T-helper 1 cell treated with Interleukin-12 subunit alpha and Interleukin-12 subunit beta and Interleukin-4 antibody, amounts not matched to agents 30 μg/mL and 1 μg/mL, for 36 hours (primary cell): ENCODE measurements at regions not wholly inside any gene's neighbourhood (a gene's known extent, or its start where the extent isn't known, plus 50 kb on each side); places are given as distances from the start of the nearest gene placed in this dataset.

Source experiments
- H3K27ac Mint-ChIP-seq: one replicate; pipeline ENCODE4 v1.8.0; 2021; ENCODE audit warnings: mild to moderate bottlenecking, mixed read lengths
- H3K27me3 Mint-ChIP-seq: one replicate; pipeline ENCODE4 v1.8.0; 2021; ENCODE audit warnings: low read depth, mixed read lengths
- H3K36me3 Mint-ChIP-seq: one replicate; pipeline ENCODE4 v1.8.0; 2021; ENCODE audit warnings: low read depth, mixed read lengths
- H3K4me1 Mint-ChIP-seq: one replicate; pipeline ENCODE4 v1.8.0; 2021; ENCODE audit warnings: low read depth, mixed read lengths
- H3K4me3 Mint-ChIP-seq: one replicate; pipeline ENCODE4 v1.8.0; 2021; ENCODE audit warnings: mild to moderate bottlenecking, moderate library complexity, mixed read lengths
- H3K9me3 Mint-ChIP-seq: one replicate; pipeline ENCODE4 v1.8.0; 2021; ENCODE audit warnings: mixed read lengths

DNA sequence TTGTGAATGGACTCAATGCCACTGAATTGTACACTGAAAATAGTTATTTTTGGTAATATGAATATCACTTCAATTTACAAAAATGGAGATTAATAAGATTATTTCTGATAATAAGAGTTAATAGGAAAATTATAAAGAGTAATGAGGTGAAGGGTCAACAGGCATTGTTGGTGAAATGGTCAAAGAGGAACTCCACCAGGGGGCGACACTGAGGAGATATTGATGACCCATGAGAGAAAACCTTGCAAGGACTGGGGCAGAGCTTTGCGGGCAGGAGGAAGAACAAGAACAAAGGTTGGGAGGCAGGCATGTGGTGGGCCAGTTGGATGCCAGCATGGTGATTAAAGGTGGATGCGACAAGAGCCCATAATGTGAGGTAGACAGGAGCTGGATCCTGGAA is 74.0 kb upstream of the XYLT1 start:
- Mint-ChIP-seq H3K27me3 (no peaks in the 10 kb centered on the region), H3K4me3 (no peak overlapping the region), H3K36me3 (no peaks in the 10 kb centered on the region), H3K4me1 (no peaks in the 10 kb centered on the region), H3K27ac (no peak overlapping the region), H3K9me3 (no peaks in the 10 kb centered on the region)

DNA sequence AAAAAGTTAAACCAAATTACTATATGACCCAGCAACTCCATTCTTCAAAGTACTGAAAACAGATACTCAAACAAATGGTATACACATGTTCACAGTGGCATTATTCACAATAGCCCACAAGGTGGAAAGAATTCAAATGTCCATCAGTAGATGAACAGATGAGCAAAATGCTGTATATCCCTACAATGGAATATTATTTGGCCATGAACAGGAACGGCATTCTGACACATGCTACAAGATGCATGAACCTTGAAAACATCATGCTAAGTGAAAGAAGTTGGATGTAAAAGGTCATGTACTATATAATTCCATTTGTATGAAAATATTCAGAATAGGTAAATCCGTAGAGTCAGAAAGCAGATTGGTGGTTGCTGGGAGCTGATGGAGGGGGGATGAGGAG is 73.5 kb upstream of the XYLT1 start:
- Mint-ChIP-seq H3K36me3 (no peaks in the 10 kb centered on the region), H3K9me3 (no peaks in the 10 kb centered on the region), H3K27me3 (no peaks in the 10 kb centered on the region), H3K4me1 (no peaks in the 10 kb centered on the region), H3K4me3 (no peak overlapping the region), H3K27ac (no peak overlapping the region)

DNA sequence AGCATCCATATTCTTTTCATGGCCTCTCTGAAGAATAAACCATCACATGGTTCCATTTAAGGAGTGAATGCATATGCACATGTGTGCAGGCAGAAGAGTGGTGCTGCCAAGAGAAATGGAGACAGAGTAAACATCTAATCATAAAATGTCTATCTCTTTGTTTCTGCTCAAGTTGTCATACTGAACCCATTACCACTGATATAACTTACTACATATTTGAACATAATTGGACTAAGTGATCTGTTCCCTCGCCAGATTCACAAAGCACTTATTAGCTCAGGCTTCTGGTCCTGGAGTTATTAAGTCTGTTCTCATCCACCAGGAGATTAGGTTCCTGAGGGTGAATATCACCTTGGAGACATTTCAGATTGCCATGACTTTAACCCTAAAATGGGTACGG is 72.3 kb upstream of the XYLT1 start:
- no peaks in the 10 kb centered on the region for H3K9me3 Mint-ChIP-seq
- no peaks in the 10 kb centered on the region for H3K27me3 Mint-ChIP-seq
- no peaks in the 10 kb centered on the region for H3K36me3 Mint-ChIP-seq
- H3K4me1 Mint-ChIP-seq, result no peaks in the 10 kb centered on the region
- no peak overlapping the region for H3K4me3 Mint-ChIP-seq
- no peak overlapping the region for H3K27ac Mint-ChIP-seq

- Mint-ChIP-seq H3K27me3 (peaks cover 4% of the 10 kb centered on the region), H3K4me1 (no peaks in the 10 kb centered on the region), H3K4me3 (no peak overlapping the region), H3K36me3 (no peaks in the 10 kb centered on the region), H3K27ac (no peak overlapping the region), H3K9me3 (no peaks in the 10 kb centered on the region)
Observed at GRCh38 chr16:17541324-17541723, 70.6 kb upstream of the XYLT1 start.

DNA sequence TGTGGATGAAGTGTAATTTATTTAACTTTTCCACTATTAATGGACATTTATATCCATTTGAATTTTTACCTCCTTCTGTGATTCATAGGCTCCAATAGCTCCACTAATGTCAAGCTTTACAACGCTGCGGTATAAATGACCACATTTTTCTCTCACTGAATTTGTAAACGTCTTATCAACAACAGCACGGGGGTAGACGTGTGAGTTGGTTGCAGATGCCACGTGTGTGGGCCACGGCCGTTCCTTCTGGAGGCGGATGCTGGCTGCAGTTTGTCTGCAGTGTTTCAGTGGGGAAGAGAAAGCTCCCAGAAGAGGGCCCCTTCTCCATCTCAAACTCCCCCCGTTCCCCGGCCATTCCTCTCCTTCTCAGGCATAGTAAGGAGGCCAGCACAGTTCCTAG is 68.2 kb upstream of the XYLT1 start:
- no peak overlapping the region for H3K4me3 Mint-ChIP-seq
- H3K27ac Mint-ChIP-seq, result no peak overlapping the region
- H3K36me3 Mint-ChIP-seq, result no peaks in the 10 kb centered on the region
- peaks cover 9% of the 10 kb centered on the region for H3K27me3 Mint-ChIP-seq
- no peaks in the 10 kb centered on the region for H3K9me3 Mint-ChIP-seq
- no peaks in the 10 kb centered on the region for H3K4me1 Mint-ChIP-seq

DNA sequence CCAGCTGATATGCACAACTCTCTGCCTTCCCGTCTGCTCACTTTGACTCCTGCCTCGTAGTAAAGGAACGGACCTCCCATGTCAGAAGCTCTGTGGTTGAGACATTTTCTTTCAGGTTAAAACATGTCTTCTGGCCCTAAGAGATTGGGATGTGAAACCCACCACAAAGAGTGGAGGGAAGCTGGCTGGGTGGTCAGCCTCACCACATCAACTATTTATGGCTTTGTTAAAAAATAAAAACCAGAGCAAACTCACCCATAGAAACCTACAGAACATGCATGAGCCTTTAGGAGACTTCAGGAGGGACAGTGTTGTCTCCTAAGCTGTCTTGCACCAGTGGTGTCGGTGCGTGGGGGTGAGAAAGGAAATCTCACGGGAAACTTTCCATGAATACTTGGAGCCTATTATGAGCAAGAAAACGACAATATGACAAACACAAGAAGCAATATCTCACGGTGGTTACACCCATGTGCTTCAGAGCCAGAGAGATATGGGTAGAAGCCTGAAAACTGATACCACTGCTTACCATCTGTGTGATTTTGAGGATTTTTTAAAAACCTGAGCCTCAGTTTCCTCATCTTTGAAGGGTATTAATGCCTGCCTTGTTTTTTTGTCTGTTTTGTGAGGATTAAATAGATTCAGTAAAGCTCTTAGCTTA is 61.7 kb upstream of the XYLT1 start:
- Mint-ChIP-seq H3K4me1 (peaks cover 13% of the 10 kb centered on the region), H3K4me3 (no peak overlapping the region), H3K9me3 (peaks cover 6% of the 10 kb centered on the region), H3K36me3 (peaks cover 2% of the 10 kb centered on the region), H3K27me3 (peaks cover 5% of the 10 kb centered on the region), H3K27ac (no peak overlapping the region)

DNA sequence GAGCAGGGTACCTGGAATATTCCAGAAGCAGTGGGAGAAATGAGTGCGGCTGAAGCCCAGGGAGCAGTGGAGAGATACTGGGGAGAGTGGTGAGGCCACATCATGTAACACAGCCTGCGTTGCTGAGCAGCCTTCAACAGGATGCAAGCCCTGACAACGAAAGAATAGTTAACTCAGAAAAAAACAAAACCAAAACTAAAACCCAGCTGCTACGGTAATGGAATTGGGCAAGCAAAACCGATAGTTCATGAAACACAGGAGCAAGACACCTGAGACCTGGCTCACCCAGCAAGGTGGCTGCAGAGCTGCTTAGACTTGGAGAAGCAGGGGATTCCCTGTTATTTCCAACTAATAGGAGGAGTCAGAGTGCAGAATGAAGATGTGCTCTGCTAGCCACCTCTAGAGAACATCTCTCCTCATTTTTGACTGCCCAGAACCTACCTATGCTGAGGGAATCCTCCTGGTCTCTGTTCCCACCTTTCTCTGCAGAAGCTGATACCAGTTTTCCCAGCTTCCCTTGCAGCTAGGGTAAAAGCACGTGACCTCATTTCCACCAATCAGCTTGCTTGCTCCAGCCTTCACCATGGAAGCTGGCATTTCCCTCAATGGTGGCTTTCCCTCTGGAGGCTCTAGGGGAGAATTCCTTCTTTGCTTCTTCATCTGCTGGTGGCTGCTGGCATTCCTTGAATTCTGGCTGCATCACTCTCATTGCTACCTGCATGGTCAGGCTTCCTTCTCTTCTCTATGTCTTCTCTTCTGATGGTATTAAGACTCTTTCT is 59.4 kb upstream of the XYLT1 start:
- peak overlapping the region; percentile 94 for H3K27ac Mint-ChIP-seq
- H3K9me3 Mint-ChIP-seq, result peaks cover 6% of the 10 kb centered on the region
- H3K36me3 Mint-ChIP-seq, result peaks cover 2% of the 10 kb centered on the region
- no peaks in the 10 kb centered on the region for H3K27me3 Mint-ChIP-seq
- peak overlapping the region; percentile 85 for H3K4me3 Mint-ChIP-seq
- peaks cover 16% of the 10 kb centered on the region for H3K4me1 Mint-ChIP-seq

- H3K4me3 Mint-ChIP-seq, result no peak overlapping the region
- no peak overlapping the region for H3K27ac Mint-ChIP-seq
Observed at GRCh38 chr16:17526956-17527937, 56.5 kb upstream of the XYLT1 start.

DNA sequence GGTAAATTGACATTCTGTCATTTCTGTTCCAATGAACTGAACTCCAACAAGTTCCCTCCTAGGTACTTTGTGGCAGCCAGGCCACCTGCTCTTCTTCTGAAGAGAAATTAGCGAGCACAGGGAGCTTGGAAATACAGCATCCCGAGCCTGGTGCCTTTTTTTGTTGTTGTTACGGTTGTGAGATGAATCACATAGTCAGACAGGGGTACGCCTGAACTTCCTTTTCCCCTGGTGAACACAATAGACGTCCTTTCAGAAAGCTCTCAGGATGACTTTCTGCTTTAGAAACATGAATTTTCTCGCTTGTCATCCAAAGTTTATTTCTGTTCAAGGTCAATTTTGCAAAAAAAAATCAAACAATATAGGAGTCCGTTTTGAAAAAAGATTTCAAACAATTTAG is 53.9 kb upstream of the XYLT1 start:
- Mint-ChIP-seq H3K36me3 (no peaks in the 10 kb centered on the region), H3K27me3 (peaks cover 20% of the 10 kb centered on the region), H3K4me3 (no peak overlapping the region), H3K4me1 (peaks cover 6% of the 10 kb centered on the region), H3K9me3 (no peaks in the 10 kb centered on the region), H3K27ac (no peak overlapping the region)

More at GRCh38 chr16:17526956-17527937, 56.5 kb upstream of the XYLT1 start:
- H3K27me3 Mint-ChIP-seq, result no peaks in the 10 kb centered on the region
- peaks cover 2% of the 10 kb centered on the region for H3K36me3 Mint-ChIP-seq
- H3K9me3 Mint-ChIP-seq, result peaks cover 6% of the 10 kb centered on the region
- H3K4me1 Mint-ChIP-seq, result peaks cover 16% of the 10 kb centered on the region

GRCh38 chr16:17520561-17520960 is 49.8 kb upstream of the XYLT1 start:
- Mint-ChIP-seq H3K27me3 (peaks cover 29% of the 10 kb centered on the region), H3K36me3 (no peaks in the 10 kb centered on the region), H3K9me3 (no peaks in the 10 kb centered on the region), H3K4me1 (no peaks in the 10 kb centered on the region), H3K4me3 (no peak overlapping the region), H3K27ac (no peak overlapping the region)
